ENCODE measurements at regions not wholly inside any gene's neighbourhood (a gene's known extent, or its start where the extent isn't known, plus 50 kb on each side); places are given as distances from the start of the nearest gene placed in this dataset.

DNA sequence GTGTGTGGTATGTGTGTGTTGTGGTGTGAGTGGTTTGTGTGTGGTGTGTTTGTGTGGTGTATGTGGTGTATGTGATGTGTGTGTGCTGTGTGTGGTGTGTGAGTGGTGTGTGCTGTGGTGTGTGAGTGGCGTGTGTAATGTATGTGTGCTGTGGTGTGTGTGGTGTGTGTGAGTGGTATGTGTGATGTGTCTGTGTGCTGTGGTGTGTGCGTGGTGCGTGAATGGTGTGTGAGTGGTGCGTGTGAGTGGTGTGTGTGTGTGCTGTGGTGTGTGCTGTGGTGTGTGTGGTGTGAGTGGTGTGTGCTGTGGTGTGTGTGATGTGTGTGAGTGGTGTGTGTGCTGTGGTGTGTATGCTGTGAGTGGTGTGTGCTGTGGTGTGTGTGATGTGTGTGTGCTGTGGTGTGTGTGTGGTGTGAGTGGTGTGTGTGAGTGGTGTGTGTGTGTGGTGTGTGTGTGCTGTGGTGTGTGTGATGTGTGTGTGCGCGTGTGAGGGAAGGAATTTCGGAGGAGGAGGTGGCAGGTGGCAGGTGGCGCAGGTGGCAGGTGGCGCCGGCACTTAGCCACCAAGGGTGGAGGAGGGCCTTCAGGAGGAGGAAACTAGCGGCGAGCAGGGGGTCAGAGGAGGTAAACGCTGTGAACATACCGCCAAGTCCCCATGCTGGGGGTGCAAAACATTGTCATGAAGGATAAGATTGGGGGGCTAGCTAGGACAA lies 191.8 kb downstream of the MELK start:
- Histone ChIP-seq H3K4me3 (ENCODE audit: low read depth in 1 of 2, low read length in 2 of 2) (no peak overlapping the region), H3K9me3 (ENCODE audit: control insufficient read depth in 1 of 2, low read length in 2 of 2) (no peaks in the 10 kb centered on the region), H3K27ac (ENCODE audit: low read length) (no peak overlapping the region), H3K27me3 (ENCODE audit: low read depth, low read length) (peaks cover 26% of the 10 kb centered on the region), H3K4me1 (ENCODE audit: control insufficient read depth in 1 of 2, insufficient read depth in 2 of 2, low read length in 2 of 2) (no peaks in the 10 kb centered on the region), H3K36me3 (ENCODE audit: control insufficient read depth in 1 of 2, insufficient read depth in 2 of 2, low read length in 2 of 2) (no peaks in the 10 kb centered on the region)

DNA sequence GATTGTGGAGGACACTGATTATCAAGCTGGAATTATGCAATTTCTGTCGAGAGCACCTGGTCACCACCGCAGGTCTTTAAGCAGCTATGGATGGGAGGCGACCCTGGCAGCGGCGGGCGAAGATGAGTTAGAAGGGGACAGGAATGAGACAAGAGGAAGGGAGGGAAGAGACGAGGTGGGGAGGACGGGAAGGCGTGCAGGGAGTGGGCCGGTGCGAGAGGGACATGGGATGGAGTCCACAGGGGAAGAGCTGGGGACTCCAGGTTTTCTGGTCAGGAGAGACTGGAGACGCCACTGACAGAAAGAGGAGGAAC lies 192.3 kb downstream of the MELK start:
- no peaks in the 10 kb centered on the region for H3K4me1 ChIP-seq (ENCODE audit: control insufficient read depth in 1 of 2, insufficient read depth in 2 of 2, low read length in 2 of 2)
- peaks cover 21% of the 10 kb centered on the region for H3K27me3 ChIP-seq (ENCODE audit: low read depth, low read length)

DNA sequence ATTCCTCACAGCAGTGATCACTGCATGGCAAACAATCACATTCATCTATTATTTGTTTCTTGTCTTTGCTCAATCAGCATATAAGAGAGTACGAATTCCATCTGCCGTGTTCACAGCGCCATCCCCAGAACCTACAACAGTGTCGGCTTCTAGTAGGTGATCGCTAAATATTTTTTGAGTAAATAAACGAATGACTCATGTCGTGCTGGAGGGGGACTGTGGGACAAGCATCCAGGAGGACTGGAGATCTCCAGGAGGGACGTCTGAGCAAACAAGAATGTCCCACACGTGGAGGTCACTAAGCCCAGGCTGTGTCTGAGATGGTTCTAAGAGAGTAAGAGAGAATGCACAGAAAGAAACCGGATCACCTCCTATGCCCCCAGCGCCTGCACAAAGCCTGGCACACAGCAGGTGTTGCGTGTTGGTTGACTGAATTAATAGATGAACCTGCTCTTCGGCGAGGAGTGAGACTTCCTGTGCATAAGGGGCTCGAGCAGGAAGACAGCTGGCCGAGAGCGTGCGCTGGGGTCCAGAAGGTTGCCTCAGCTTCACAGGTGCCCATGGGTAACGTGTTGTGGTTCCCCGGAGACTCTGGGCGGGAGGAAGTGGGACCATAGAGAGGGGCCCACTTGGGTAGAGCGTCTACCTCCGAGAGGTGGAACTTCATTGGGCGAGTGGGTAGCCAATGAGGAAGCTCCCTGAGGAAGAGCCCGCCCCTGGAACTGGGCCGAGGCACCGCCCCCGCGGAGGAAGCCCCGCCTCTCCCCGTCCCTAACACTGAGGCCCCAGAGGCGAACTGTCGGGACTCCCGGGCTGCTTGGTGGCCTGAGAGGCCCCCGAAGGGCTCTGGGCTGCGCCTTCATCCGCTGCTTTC lies 193.0 kb downstream of the MELK start:
- no peak overlapping the region for H3K27ac ChIP-seq (ENCODE audit: low read length)
- no peaks in the 10 kb centered on the region for H3K36me3 ChIP-seq (ENCODE audit: control insufficient read depth in 1 of 2, insufficient read depth in 2 of 2, low read length in 2 of 2)
- H3K4me3 ChIP-seq (ENCODE audit: low read depth in 1 of 2, low read length in 2 of 2) = peak overlapping the region; percentile 47 to 76
- no peaks in the 10 kb centered on the region for H3K9me3 ChIP-seq (ENCODE audit: control insufficient read depth in 1 of 2, low read length in 2 of 2)
- H3K27me3 ChIP-seq (ENCODE audit: low read depth, low read length) = peaks cover 16% of the 10 kb centered on the region
- H3K4me1 ChIP-seq (ENCODE audit: control insufficient read depth in 1 of 2, insufficient read depth in 2 of 2, low read length in 2 of 2) = no peaks in the 10 kb centered on the region

More for the DNA sequence above, 192.3 kb downstream of the MELK start:
- peak overlapping the region in 1 of 2 donors; percentile 76 for H3K4me3 ChIP-seq (ENCODE audit: low read depth in 1 of 2, low read length in 2 of 2)
- H3K36me3 ChIP-seq (ENCODE audit: control insufficient read depth in 1 of 2, insufficient read depth in 2 of 2, low read length in 2 of 2) = no peaks in the 10 kb centered on the region
- H3K9me3 ChIP-seq (ENCODE audit: control insufficient read depth in 1 of 2, low read length in 2 of 2) = no peaks in the 10 kb centered on the region
- no peak overlapping the region for H3K27ac ChIP-seq (ENCODE audit: low read length)

DNA sequence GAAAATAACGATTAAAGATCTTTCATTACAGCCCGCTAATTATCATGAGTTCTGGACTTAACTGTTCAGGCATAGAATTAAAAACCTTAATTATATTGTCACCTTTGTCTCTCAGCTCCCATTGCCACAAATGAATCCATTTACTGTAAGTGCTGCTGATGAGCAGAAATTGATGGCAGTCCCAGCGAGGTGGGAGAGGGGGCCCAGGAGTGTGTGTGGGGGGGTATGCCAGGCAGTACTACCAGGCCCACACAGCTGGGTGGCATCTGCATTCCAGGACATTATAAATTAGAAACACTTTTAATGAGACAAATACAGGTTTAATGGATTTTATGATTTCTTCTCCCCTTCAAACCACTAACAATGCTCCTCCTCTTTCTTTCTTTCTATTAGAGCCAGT lies 196.0 kb downstream of the MELK start:
- Histone ChIP-seq H3K4me1 (ENCODE audit: control insufficient read depth in 1 of 2, insufficient read depth in 2 of 2, low read length in 2 of 2) (no peaks in the 10 kb centered on the region), H3K9me3 (ENCODE audit: control insufficient read depth in 1 of 2, low read length in 2 of 2) (no peaks in the 10 kb centered on the region), H3K27me3 (ENCODE audit: low read depth, low read length) (peaks cover 11% of the 10 kb centered on the region), H3K4me3 (ENCODE audit: low read depth in 1 of 2, low read length in 2 of 2) (no peak overlapping the region), H3K36me3 (ENCODE audit: control insufficient read depth in 1 of 2, insufficient read depth in 2 of 2, low read length in 2 of 2) (no peaks in the 10 kb centered on the region), H3K27ac (ENCODE audit: low read length) (no peak overlapping the region)

DNA sequence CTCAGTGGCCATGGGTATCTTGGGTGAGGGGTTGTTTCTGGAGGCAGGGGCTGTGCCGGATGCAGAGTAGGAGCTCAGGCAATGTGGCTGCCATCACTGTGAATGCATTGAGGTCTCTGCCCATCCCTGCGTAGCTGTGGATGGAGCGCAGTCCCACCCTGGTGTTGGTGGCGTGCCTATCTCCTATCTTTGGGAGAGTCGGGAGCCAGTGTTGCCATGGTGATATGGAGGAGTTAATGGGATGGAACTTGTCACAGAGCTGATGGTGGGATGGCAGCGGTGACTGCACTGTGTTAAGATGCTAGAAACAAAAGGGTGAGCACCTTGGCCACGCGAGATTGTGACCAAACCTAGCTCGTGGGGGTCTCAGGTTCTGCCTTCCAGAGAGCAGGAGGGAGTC lies 197.3 kb downstream of the MELK start:
- H3K36me3 ChIP-seq (ENCODE audit: control insufficient read depth in 1 of 2, insufficient read depth in 2 of 2, low read length in 2 of 2) = no peaks in the 10 kb centered on the region
- no peak overlapping the region for H3K27ac ChIP-seq (ENCODE audit: low read length)
- no peak overlapping the region for H3K4me3 ChIP-seq (ENCODE audit: low read depth in 1 of 2, low read length in 2 of 2)
- no peaks in the 10 kb centered on the region for H3K4me1 ChIP-seq (ENCODE audit: control insufficient read depth in 1 of 2, insufficient read depth in 2 of 2, low read length in 2 of 2)
- no peaks in the 10 kb centered on the region for H3K27me3 ChIP-seq (ENCODE audit: low read depth, low read length)
- no peaks in the 10 kb centered on the region for H3K9me3 ChIP-seq (ENCODE audit: control insufficient read depth in 1 of 2, low read length in 2 of 2)

DNA sequence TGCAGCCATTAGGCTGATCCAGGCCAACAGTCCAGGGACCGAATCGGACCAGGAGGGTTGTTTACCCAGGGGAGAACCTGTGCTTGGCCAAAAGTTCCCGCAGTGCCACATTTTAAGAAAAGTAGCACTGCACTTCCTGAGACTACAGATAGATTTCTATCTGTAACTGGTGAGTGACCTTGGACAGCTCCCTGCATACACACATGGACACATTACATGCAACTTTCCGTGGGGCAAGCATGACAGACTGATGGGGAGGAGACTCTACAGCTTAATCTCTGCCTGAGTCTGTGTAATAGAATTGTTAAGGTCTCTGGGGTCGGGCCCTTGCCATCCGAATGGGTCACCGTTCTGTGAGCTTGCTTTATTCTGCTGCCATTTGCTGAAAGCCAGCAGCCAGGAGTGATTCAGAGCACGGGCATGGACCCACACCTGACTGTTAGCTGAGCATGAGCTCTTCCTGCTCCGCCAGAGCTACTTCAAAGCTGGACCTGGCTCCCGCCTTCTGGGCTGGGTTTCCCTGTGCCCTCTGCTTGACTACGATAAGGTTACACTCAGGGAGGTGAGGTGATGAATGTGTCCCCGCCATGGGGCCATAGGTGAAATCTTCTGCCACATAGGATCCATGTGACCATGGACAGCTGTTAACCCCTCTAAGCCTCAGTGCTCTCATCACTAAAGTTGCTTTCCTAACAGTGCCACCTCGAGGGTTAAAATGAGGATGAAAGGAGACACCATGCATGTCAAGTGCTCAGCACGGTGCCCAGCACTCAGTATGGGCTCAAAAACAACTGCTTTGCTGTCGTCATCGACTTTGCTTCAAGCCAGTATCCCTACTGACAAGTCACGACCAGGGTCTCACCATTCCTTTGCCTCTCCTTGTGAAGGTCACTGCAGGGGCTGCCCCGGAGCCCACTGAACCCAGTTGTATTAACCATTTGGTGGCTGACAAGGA lies 200.0 kb downstream of the MELK start:
- no peak overlapping the region for H3K27ac ChIP-seq (ENCODE audit: low read length)
- H3K36me3 ChIP-seq (ENCODE audit: control insufficient read depth in 1 of 2, insufficient read depth in 2 of 2, low read length in 2 of 2) = no peaks in the 10 kb centered on the region

DNA sequence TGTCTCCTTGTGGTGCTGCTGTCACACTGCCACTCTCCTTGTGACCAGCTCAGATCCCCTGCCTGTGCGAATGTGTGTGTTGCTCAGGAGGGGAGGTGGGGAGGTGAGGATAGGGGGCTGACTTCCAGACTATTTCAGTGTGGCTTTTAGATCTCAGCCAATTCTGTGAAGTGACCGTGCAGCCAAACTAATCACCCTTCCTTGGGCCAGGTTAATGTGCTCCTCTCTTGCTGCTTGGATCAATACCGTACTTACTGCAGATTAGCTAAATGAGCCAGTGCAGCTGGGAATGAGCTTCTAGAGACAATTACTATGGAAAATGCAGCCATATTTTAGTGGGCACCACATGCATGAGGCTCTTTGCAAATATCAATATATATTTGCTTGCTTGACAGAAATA lies 206.0 kb downstream of the MELK start:
- H3K9me3 ChIP-seq (ENCODE audit: control insufficient read depth in 1 of 2, low read length in 2 of 2) = no peaks in the 10 kb centered on the region
- no peaks in the 10 kb centered on the region for H3K4me1 ChIP-seq (ENCODE audit: control insufficient read depth in 1 of 2, insufficient read depth in 2 of 2, low read length in 2 of 2)
- no peaks in the 10 kb centered on the region for H3K27me3 ChIP-seq (ENCODE audit: low read depth, low read length)
- no peak overlapping the region for H3K27ac ChIP-seq (ENCODE audit: low read length)
- no peaks in the 10 kb centered on the region for H3K36me3 ChIP-seq (ENCODE audit: control insufficient read depth in 1 of 2, insufficient read depth in 2 of 2, low read length in 2 of 2)
- no peak overlapping the region for H3K4me3 ChIP-seq (ENCODE audit: low read depth in 1 of 2, low read length in 2 of 2)

More for the DNA sequence above, 200.0 kb downstream of the MELK start:
- Histone ChIP-seq H3K9me3 (ENCODE audit: control insufficient read depth in 1 of 2, low read length in 2 of 2) (no peaks in the 10 kb centered on the region), H3K27me3 (ENCODE audit: low read depth, low read length) (no peaks in the 10 kb centered on the region), H3K4me3 (ENCODE audit: low read depth in 1 of 2, low read length in 2 of 2) (no peak overlapping the region), H3K4me1 (ENCODE audit: control insufficient read depth in 1 of 2, insufficient read depth in 2 of 2, low read length in 2 of 2) (no peaks in the 10 kb centered on the region)

DNA sequence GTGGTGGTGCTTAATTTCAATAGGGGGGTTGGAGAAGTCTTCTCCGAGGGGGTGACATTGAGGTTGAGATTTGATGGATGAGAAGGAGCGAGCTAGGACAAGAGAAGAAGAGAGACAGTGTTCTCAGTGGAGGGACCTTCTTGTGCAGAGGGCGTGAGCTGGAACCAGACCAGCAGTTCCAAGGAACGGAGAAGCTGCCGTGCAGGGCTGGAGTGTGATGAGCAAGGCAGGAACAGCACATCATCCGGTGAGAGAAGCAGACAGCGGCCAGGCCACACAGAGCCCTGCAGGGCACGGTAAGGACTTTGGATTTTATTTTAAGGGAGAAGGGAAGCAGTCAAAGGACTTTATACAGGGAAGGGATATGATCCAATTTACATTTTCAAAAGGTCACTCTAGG lies 206.9 kb downstream of the MELK start:
- Histone ChIP-seq H3K27me3 (ENCODE audit: low read depth, low read length) (no peaks in the 10 kb centered on the region), H3K4me1 (ENCODE audit: control insufficient read depth in 1 of 2, insufficient read depth in 2 of 2, low read length in 2 of 2) (no peaks in the 10 kb centered on the region), H3K4me3 (ENCODE audit: low read depth in 1 of 2, low read length in 2 of 2) (peak overlapping the region in 1 of 2 donors; percentile 31), H3K36me3 (ENCODE audit: control insufficient read depth in 1 of 2, insufficient read depth in 2 of 2, low read length in 2 of 2) (no peaks in the 10 kb centered on the region), H3K9me3 (ENCODE audit: control insufficient read depth in 1 of 2, low read length in 2 of 2) (no peaks in the 10 kb centered on the region), H3K27ac (ENCODE audit: low read length) (no peak overlapping the region)

DNA sequence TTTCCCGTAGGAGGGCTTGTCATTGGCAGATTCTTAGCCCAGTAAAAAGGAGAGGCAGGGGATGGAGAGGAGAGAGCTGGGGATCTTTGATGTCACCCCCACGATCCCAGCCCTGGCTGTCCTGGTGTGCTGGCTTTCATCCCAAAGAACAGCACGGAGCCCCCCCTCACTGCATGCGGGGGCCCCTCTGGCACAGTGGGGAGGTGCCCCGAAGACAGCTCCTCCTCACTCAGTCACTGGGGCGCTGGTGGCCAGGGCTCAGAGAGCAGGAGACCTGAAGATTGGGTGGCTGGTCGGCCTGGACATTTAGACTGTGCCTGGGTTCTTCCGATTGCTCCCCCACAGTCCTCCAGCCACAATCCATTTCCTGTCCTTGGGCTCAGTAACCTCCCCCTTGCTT lies 207.5 kb downstream of the MELK start:
- H3K36me3 ChIP-seq (ENCODE audit: control insufficient read depth in 1 of 2, insufficient read depth in 2 of 2, low read length in 2 of 2) = no peaks in the 10 kb centered on the region
- no peak overlapping the region for H3K27ac ChIP-seq (ENCODE audit: low read length)
- no peaks in the 10 kb centered on the region for H3K4me1 ChIP-seq (ENCODE audit: control insufficient read depth in 1 of 2, insufficient read depth in 2 of 2, low read length in 2 of 2)
- no peaks in the 10 kb centered on the region for H3K27me3 ChIP-seq (ENCODE audit: low read depth, low read length)
- peak overlapping the region in 1 of 2 donors; percentile 31 for H3K4me3 ChIP-seq (ENCODE audit: low read depth in 1 of 2, low read length in 2 of 2)
- H3K9me3 ChIP-seq (ENCODE audit: control insufficient read depth in 1 of 2, low read length in 2 of 2) = no peaks in the 10 kb centered on the region

DNA sequence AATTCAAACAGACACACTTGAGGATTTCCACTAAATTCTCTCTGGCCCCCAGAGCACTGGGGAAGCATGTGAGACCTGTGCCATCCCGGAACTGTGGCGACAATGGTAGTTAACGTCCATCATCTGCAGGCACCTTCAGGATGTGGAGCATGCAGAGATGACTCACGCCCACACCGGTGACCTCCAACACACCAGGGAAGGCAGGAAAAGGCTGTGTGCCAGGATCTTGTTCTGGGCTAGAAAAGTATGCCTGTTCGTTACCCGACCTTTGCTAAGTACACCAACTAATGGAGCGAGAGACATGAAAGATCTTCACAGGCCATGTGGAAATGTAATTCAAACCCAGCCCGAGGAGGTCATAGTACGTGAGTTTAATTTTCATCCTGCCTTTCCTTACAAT lies 208.8 kb downstream of the MELK start:
- no peak overlapping the region for H3K27ac ChIP-seq (ENCODE audit: low read length)
- H3K4me3 ChIP-seq (ENCODE audit: low read depth in 1 of 2, low read length in 2 of 2) = no peak overlapping the region
- H3K9me3 ChIP-seq (ENCODE audit: control insufficient read depth in 1 of 2, low read length in 2 of 2) = no peaks in the 10 kb centered on the region
- no peaks in the 10 kb centered on the region for H3K4me1 ChIP-seq (ENCODE audit: control insufficient read depth in 1 of 2, insufficient read depth in 2 of 2, low read length in 2 of 2)
- H3K27me3 ChIP-seq (ENCODE audit: low read depth, low read length) = no peaks in the 10 kb centered on the region
- no peaks in the 10 kb centered on the region for H3K36me3 ChIP-seq (ENCODE audit: control insufficient read depth in 1 of 2, insufficient read depth in 2 of 2, low read length in 2 of 2)
